HG02642 (cell line): ENCODE measurements at regions not wholly inside any gene's neighbourhood (a gene's known extent, or its start where the extent isn't known, plus 50 kb on each side); places are given as distances from the start of the nearest gene placed in this dataset.
"Not testable (repeated sequence)": the region's sequence is repeated elsewhere in the genome, so short reads cannot be mapped to it uniquely, and the experiment has no call there.

Experiments used
- ATAC-seq: cut with Tn5 transposase; IDR thresholded peaks from one replicate; pipeline ENCODE4 v1.9.1; 2021; ENCODE audit warnings: mild to moderate bottlenecking; ENCODE audit not compliant: unreplicated experiment, poor library complexity

DNA sequence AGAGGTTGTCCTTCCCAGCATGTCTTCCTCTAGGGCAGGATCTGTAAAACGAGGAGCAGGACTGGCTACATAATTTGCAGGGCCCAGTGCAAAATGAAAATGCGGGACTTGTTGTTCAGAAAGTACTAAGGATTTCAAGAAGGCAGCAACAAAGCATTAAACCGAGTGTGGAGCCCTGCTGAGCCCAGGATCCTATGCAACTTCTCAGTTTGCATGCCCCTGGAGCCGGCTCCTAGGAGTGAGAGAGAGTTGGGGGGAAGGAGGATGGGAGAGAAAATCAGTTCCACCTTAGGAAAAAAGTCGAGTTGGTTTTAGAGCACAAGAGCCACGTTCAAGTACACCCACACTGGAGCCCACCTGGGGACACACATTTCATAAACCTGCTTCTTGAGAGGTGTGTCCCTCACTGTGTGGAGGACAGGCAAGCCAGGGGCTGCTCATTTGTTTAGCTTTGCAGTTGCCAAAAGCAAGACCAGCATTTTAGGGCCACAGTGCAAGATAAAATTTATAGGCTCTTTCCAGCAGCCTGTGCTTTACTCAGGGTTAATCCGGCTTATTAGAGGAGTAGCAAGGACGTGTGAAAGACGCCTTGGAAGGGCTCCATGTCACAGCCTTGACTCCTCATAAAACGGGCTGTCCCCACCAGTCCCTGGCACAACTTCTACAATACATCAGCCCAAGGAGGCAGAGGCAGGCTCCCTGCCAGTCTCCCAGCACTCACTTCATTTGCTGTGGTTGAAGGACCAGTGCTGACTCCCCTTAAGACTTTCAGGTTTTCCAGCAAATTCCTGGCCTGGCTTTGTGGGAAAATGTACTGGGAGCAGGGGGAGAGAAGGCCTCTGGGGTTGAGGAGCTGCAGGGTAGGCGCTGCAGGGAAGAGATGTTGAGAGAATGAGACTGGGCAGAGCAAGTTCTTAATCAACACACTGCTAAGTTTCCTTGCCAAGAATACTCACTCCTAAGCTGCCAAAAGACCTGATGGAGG is 159.7 kb upstream of the SEMA6A start:
- ATAC-seq = no peak

DNA sequence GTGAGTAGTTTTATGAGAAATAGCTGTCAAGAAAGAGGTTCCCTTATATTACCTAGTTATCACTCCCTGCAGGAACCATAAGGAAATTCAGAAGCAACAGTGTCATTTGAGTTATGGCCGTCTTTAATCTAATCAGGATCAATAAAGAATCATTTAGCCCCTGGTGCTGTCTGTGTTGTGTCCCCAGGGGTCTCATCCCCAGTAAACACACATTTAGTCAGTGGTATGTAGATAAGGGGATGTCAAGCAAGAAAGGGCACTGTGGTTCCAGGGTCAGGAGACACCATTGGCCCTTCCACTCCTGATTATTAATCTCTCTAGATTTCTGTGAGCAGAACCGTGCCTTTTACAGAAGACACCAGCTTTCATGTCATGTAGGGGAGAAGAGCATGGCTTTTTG is 158.0 kb upstream of the SEMA6A start:
- no peak for ATAC-seq

DNA sequence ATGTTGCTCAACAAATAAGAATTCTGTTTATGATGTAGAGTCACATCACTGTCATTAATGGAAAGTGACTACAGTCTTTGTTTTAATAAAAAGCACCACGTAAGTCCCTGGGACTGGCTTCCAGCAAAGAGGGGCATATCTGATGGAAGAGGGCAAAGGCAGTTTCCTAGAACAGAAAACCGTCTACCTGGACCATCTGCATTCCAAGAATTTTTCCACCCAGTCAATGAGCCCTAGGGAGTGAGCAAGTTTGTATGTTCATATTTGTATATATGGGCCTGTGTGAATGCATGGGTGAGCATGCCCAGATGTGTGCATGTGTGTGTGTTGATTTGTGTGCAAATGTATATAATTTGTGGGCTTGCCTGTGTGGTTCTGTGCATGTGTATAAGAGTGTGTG is 156.8 kb upstream of the SEMA6A start:
- ATAC-seq = no peak

DNA sequence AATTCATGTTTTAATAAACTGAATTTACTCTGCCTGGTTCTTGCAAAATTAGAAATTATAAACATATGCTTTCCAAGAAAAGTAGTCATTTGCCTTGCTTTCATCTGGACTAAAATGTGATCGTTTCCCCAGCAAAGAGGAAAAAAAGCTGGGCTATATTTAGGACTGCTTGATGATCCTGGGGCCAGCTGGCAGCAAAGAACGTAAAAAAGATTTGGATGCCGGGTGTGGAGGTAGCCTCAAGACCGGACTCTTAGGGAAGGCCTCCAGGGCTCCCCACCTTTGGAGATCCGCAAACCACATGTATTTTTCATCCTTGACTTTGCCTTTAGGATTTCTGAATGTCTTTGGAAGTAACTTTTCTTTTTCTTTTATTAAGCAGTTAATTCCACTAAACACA is 156.1 kb upstream of the SEMA6A start:
- ATAC-seq = no peak

DNA sequence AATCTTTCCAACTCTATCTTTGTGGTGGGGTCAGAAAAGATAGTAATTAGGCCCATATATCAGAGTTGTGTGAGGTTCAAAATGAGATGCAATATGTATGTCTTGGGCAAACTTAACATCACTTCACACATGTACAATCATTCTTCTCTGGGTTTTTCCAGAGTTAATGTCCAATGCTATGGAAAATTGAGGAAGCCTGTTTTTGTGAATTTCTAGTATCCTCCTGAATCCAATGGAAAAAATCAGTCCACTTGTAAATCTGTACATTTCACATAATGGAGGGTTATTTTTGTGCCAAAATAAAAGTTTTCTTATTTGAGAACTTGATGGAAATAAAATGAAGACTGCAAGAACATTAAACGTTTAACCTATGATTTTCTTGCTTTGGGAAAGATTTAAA is 155.6 kb upstream of the SEMA6A start:
- no peak for ATAC-seq

DNA sequence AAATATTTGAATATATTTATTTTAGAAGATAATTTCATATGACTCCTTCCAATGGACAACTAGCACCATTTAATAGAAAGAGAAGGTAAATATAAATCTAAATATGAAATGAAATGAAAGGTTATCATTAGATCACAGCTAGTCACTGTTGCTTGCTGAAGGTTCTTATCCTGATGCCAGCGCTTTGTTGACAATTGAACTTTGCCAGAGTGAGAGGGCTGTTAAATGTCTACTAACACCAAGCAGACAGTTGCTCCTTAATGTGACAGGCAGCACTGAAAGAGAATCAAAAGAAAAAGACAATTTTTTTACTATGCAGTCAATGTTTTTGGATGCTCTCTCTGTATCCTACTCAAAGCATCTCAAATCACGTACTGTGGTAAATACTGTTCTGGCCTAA is 152.6 kb upstream of the SEMA6A start:
- no peak for ATAC-seq

DNA sequence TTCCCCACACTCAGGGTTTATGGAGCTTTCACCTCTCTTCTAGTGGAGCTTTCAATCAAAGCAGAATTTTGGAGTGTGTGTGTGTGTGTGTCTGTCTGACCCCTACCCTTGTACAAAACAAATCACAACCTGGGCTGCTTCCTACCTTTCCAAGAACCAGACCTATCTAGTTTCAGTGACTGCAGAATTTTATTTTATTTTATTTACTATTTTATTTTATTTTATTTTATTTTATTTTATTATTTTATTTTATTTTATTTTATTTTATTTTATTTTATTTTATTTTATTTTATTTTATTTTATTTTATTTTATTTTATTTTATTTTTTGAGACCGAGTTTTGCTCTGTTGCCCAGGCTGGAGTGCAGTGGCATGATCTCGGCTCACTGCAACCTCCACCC is 151.6 kb upstream of the SEMA6A start:
- not testable (repeated sequence) for ATAC-seq

DNA sequence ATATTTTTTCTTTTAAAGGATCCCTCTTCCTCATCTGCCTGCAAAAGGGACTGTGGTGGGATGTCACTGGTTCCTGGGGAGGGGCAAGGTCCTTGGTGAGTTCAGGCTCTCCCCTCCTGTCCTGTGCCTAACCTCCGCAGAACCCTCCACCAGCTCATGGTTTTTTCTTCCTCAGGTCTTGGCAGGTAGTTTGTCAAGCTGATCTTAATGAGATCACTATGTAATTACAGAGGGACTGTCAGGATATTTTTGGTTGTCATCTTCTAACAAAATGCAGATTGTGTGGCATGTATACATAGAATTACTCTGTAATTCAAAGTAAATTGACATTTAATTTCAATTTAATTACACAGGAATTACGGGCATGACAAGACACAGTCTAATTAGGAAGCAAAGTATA is 150.3 kb upstream of the SEMA6A start:
- no peak for ATAC-seq

DNA sequence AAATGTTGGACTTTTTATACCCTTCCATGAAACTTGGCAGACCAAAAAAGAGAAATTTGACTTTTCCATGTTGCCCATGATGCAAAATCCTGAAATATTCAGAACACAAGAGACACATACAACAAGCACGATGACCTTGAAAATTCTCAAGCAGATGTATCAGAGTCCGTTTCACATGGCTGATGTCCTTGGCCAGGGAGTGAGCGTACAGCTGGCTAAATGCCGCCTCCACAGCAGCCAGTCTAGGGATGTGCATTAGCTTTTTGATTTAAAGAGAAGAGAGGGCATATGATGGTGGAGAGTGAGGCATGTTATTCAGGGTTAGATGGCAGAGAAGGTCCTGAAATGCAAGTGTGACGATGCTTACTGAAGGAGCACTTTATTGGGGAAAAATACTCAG is 148.0 kb upstream of the SEMA6A start:
- ATAC-seq = no peak

DNA sequence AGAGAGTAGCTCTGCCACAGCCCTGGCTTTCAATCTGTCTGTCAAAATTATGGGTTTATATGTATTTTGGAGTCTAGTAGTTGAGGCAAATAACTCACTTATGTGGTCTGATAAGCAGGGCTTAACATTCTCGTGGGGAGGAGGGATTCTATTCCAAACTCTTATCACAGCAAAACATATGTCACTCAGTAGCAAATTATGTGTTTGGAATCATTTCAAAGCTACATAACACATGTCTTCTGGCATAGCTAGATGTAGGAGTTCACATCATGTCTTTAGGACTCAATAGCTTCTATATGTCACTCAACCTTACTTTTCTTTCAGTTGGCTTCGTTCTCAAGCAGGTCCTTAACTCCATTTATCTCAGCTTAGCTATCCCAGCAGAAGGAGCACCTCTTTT is 144.5 kb upstream of the SEMA6A start:
- ATAC-seq = no peak

DNA sequence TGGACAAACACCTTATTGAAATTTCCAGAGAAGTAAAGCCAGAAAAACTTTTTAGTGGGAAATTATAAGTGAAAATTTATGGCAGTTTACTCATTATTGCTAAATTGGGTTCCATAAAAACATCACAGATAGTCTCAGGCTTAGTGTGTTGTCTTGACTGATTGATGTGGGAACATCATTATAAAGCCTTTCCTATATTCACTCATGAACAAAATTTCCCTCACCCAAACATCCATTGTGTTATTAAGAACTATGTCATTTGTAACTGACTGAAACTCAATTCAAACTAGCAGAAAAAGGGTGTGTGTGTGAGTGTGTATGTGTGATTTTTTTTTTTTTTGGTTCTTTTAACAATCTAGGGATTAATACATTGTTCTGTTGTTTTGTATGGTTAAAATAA is 143.7 kb upstream of the SEMA6A start:
- no peak for ATAC-seq

DNA sequence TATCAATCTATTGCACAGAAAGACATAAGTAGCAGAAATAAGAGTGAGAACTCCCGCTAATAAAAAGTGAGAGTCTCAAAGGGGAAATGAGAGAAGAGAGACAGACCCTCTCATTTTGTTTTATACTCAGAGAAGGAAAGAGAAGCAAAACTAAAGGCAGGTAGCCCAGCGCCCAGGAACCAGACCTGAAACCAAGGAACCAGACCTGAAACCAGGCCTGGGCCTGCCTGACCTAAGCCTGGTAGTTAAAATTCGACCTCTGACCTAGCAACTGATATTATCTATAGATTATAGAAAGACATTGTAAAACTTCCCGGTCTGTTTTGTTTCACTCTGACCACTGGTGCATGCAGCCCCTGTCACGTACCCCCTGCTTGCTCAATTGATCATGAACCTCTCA is 134.5 kb upstream of the SEMA6A start:
- no peak for ATAC-seq

DNA sequence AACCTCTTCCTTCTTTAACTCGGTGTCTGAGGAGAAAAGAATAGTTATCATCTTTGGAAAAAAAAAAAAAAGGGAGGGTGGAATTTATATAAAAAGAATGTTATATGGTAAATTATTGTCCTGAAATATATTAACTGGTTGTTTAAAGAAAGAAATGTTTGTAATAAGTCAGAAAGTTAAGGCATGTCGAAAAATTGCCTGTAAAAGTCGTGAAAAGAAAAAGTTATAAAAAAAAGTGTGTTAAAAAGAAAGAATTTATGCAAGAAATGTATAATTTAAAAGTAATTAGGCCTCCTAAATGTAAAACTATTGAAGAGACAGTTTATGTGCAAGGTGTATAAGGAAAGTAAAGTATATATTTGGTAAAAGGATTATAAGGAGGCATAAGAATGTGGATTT is 130.5 kb upstream of the SEMA6A start:
- ATAC-seq = not testable (repeated sequence)

DNA sequence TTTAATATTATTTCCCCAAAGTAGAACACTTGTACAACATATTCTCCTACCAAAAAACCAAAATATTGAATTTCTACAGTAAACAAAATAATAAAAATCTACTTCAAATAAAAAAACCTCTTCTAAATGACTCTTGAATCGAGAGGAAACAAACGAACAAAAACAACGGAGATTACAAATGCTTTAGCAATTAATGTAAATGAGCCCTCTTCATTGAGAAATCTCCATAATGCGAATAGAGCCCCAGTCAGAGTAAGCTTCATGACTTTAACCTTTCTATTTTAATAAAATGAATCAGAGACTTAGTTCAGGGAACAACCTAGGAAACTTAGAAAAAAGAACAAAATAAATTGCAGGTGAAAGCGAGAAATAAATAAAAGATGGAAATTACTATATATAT is 129.3 kb upstream of the SEMA6A start:
- no peak for ATAC-seq

DNA sequence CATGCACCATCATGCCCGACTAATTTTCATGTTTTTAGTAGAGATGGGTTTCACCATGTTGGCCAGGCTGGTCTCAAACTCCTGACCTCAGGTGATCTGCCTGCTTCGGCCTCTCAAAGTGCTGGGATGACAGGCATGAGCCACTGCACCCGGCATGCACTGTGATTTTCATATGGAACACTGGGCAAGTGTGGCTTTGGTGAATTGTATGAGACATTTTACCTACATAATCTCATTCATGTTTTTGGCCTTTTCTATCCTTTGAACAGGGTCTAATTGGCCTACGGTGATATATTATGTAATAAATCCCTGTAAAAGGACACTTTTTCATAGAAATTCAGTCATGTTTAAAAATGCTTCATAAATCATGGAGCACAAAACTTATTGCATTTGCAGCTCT is 128.7 kb upstream of the SEMA6A start:
- ATAC-seq = no peak

DNA sequence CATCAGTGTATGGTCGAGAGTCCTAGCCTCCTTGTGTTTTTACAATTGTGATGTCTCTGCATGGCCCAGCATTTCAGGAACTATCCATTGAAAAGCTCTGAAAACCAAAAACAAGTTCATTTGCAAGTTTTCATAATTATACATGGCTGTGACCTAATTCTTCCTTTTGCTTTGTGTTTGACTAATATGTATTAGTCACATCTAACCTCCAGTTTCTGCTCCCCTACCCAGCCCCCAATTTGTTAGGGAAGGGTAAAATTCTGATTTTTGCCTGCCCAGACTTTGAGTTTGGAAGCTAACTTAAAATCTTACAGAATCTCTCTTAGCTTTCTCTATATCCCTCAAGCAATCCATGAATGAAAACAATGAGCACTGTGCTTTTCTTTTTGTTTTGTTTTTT is 128.2 kb upstream of the SEMA6A start:
- ATAC-seq = no peak

DNA sequence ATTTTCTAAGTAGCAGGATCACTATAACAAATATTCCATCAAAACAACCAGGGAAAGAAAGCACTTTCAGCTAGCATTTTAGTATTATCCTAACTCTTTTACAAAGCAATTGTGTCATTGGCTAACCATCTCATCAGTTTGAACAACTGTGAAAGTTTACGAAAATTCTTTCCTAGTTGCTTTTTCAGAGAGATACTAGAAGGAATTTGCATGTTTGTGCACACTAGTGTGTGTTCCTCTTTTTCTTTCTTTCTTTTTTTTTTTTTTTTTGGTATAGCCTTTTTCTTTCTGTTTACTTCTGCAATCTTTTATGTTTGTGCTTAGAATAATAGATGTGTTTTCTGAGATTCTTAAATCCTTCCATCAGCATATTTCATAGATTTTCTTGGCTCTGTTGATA is 124.7 kb upstream of the SEMA6A start:
- no peak for ATAC-seq

DNA sequence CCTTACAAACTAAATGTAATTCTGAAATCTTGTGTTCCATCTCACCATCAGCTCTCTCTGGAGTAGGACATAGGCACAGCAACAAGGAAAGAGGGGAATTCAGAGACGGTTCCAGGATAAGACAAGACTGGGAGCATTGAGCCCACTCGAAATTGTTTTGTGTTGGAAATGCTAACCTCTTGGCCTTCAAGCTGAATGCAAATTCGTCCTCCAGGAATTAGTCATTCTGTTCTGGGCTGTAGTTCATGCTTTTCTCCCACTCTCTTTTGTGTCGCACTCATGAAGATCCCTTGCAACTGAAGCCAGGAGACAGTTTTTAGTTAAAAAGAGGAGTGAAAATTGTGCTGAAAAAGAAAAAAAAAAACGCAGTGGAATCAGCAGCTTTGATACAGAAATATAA is 121.7 kb upstream of the SEMA6A start:
- ATAC-seq = peak; percentile 81

DNA sequence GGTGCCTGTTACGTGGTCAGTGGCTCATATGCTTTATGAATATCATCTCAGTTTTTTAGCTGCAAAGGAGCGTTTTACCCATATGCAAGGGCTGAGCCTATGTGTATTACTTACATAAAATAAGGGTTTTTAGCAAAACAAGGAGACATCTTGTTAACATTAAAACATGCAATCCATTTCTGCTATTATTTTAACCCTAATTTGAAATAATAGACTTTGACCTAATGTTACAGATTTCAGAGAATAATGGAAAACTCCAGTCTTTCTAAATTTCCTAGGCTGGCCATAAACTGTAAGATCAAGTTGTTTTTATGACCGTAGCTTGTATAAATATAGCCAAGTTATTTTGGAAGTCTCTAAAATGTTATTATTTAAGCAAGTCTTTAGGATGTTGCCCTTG is 121.1 kb upstream of the SEMA6A start:
- ATAC-seq = no peak

DNA sequence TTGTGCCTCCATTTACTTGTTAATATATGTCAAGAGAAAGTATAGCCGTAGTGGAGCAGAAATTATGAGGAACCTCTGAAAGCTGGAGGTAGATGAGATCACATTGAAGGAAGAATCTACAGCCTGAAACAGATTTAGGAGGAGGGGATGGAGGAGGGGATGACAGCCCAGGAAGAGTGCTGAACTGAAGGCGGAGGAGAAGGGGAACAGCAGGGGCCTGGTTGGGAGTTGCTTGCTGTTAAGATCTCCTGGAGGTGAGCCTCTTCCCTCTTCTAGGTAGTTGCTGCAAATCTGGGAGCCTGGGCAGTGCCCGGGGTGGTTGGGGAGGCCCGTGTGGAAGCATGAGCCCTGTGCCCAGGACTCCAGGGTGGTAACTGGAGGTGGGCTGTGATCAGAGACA is 111.8 kb upstream of the SEMA6A start:
- no peak for ATAC-seq

DNA sequence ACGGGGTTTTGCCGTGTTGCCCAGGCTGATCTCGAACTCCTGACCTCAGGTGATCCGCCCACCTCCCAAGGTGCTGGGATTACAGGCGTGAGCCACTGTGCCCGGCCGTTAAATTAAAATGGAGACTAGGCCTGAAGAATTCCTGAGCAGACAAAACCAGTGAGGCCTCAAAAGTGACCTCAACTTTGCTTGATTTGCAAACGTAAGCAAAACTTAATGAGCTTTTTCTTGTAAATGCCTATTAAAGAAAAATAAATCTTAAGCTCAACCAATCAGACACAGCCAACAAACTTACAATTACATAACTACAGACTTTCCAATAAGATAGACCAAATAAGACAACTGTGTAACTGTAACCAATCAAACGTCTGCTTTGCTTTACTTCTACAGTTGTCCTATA is 111.3 kb upstream of the SEMA6A start:
- ATAC-seq = no peak

DNA sequence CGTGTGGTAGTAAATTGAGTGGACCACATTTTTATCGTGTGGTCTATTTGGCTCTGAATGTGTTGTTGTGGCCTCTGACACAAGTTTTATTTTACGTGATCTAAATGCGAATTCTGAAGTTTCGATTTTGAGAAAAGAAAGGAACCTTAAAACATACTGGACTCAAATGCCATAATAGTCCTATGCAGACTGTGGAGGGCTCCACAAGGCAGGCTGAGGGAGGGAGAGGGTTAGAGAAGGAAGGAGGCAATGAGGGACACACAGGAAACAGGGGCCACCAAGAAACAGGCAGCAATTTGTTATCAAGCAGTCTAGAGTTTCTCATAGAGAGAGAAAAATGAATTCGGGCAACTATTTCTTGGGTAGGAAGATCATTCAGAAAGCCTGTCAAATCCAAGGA is 110.4 kb upstream of the SEMA6A start:
- no peak for ATAC-seq
